Calu3 (cell line): ENCODE measurements at regions not wholly inside any gene's neighbourhood (a gene's known extent, or its start where the extent isn't known, plus 50 kb on each side); places are given as distances from the start of the nearest gene placed in this dataset.
"Not testable (repeated sequence)": the region's sequence is repeated elsewhere in the genome, so short reads cannot be mapped to it uniquely, and the experiment has no call there.

Experiments
- BruUV-seq: library from RNA; stranded (reverse); fragments of 400-500 nt; replicated peaks from 2 replicates; lab custom pipeline; 2021; lab: Mats Ljungman, UMichigan
- CTCF ChIA-PET: fragments of 300-600 bp; sonication (Branson Sonifier 250); formaldehyde crosslinking; loops from one replicate; lab custom pipeline; 2022; ENCODE audit warnings: antibody characterized with exemption; lab: Charles Lee
- DNase-seq: peaks from one replicate; pipeline ENCODE4 v3.0.0; 2022
- H3K27ac Mint-ChIP-seq: one replicate; pipeline ENCODE4 v1.8.0; 2022; ENCODE audit warnings: mixed read lengths; ENCODE audit not compliant: unreplicated experiment
- H3K27me3 Mint-ChIP-seq: one replicate; pipeline ENCODE4 v1.8.0; 2022; ENCODE audit warnings: mixed read lengths; ENCODE audit not compliant: unreplicated experiment
- H3K36me3 Mint-ChIP-seq: one replicate; pipeline ENCODE4 v1.8.0; 2022; ENCODE audit warnings: mild to moderate bottlenecking, moderate library complexity, mixed read lengths; ENCODE audit not compliant: insufficient read depth, unreplicated experiment
- H3K4me1 Mint-ChIP-seq: one replicate; pipeline ENCODE4 v1.8.0; 2022; ENCODE audit warnings: mild to moderate bottlenecking, low read depth, mixed read lengths; ENCODE audit not compliant: unreplicated experiment
- H3K4me3 Mint-ChIP-seq: one replicate; pipeline ENCODE4 v1.8.0; 2022; ENCODE audit warnings: mild to moderate bottlenecking, low read depth, moderate library complexity, mixed read lengths; ENCODE audit not compliant: unreplicated experiment
- H3K9me3 Mint-ChIP-seq: one replicate; pipeline ENCODE4 v1.8.0; 2022; ENCODE audit warnings: low read depth, mixed read lengths; ENCODE audit not compliant: unreplicated experiment
- CTCF ChIP-seq: fragments of 200-600 bp; IDR thresholded peaks from one replicate; pipeline ENCODE4 v1.8.0; 2022; ENCODE audit warnings: antibody characterized with exemption; ENCODE audit not compliant: unreplicated experiment
- intact Hi-C: fragments of 100-400 bp; cut with micrococcal nuclease; formaldehyde crosslinking; loops from one replicate; pipeline ENCODE4 v1.10.0; 2022; ENCODE audit not compliant: unreplicated experiment

- DNase-seq: no peak
- CTCF ChIA-PET: no interaction called here
- H3K9me3 Mint-ChIP-seq: no peaks in the 10 kb centered on the region
- H3K4me3 Mint-ChIP-seq: no peak overlapping the region
- BruUV-seq: no TSS peak
- H3K27me3 Mint-ChIP-seq: no peaks in the 10 kb centered on the region
- no peak overlapping the region for H3K27ac Mint-ChIP-seq
- H3K36me3 Mint-ChIP-seq: peaks cover 8% of the 10 kb centered on the region
- no peak for TF ChIP-seq CTCF
- intact Hi-C loops: no loop called here
- H3K4me1 Mint-ChIP-seq: peaks cover 22% of the 10 kb centered on the region
Measured at GRCh38 chr5:17061973-17062470, 125.9 kb upstream of the MYO10 start.

GRCh38 chr5:17062741-17063140 lies 126.7 kb upstream of the MYO10 start:
- H3K4me3 Mint-ChIP-seq, intact Hi-C loops, H3K36me3 Mint-ChIP-seq, H3K27me3 Mint-ChIP-seq, H3K9me3 Mint-ChIP-seq, BruUV-seq, H3K27ac Mint-ChIP-seq, DNase-seq: not testable (repeated sequence)
- peaks cover 15% of the 10 kb centered on the region for H3K4me1 Mint-ChIP-seq
- CTCF ChIA-PET: interaction anchor here (1.1 kb wide), 1 partner anchor 70 kb away, joined by 3 read pairs; no protein-coding TSS in a partner anchor

GRCh38 chr5:17064241-17064640 lies 128.2 kb upstream of the MYO10 start:
- intact Hi-C loops: no loop called here
- Mint-ChIP-seq H3K4me3 (no peak overlapping the region), H3K27ac (no peak overlapping the region), H3K27me3 (no peaks in the 10 kb centered on the region), H3K36me3 (no peaks in the 10 kb centered on the region), H3K9me3 (no peaks in the 10 kb centered on the region), H3K4me1 (peaks cover under 1% of the 10 kb centered on the region)
- TF ChIP-seq CTCF: no peak
- BruUV-seq: no TSS peak
- DNase-seq: no peak
- CTCF ChIA-PET: no interaction called here

GRCh38 chr5:17065458-17065857 lies 129.4 kb upstream of the MYO10 start:
- no peaks in the 10 kb centered on the region for H3K4me1 Mint-ChIP-seq
- no TSS peak for BruUV-seq
- no peaks in the 10 kb centered on the region for H3K9me3 Mint-ChIP-seq
- no peak for DNase-seq
- no peak for TF ChIP-seq CTCF
- H3K27ac Mint-ChIP-seq: no peak overlapping the region
- no peaks in the 10 kb centered on the region for H3K27me3 Mint-ChIP-seq
- no peaks in the 10 kb centered on the region for H3K36me3 Mint-ChIP-seq
- intact Hi-C loops: no loop called here
- no peak overlapping the region for H3K4me3 Mint-ChIP-seq
- CTCF ChIA-PET: no interaction called here

DNA sequence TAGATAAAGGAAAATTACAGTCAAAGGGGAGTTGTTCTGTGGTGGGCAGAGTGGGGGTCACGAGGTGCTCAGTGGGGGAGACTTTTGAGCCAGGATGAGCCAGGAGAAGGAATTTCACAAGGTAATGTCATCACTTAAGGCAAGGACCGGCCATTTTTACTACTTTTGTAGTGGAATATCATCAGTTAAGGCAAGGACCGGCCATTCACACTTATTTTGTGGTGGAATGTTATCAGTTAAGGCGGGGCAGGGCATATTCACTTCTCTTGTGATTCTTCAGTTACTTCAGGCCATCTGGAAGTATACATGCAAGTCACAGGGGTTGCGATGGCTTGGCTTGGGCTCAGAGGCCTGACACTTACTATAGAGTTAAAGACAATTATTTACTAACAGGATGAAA lies 129.9 kb upstream of the MYO10 start:
- H3K4me3 Mint-ChIP-seq, H3K36me3 Mint-ChIP-seq, BruUV-seq, DNase-seq, H3K9me3 Mint-ChIP-seq, H3K27ac Mint-ChIP-seq, H3K27me3 Mint-ChIP-seq, intact Hi-C loops, CTCF ChIA-PET, H3K4me1 Mint-ChIP-seq: not testable (repeated sequence)
